NB4 (cell line): ENCODE measurements at regions not wholly inside any gene's neighbourhood (a gene's known extent, or its start where the extent isn't known, plus 50 kb on each side); places are given as distances from the start of the nearest gene placed in this dataset.

Experiments used
- DNase-seq: peaks from one replicate; pipeline ENCODE4 v3.0.0; 2010; ENCODE audit warnings: low read depth
- H3K4me3 ChIP-seq: one replicate; pipeline ENCODE4 v1.5.1; 2011; ENCODE audit warnings: mild to moderate bottlenecking, low read depth, low read length, moderate library complexity
- CTCF ChIP-seq: IDR thresholded peaks from one replicate; pipeline ENCODE4 v1.5.1; 2012; ENCODE audit warnings: low read depth, low read length
- MAX ChIP-seq: IDR thresholded peaks from 2 replicates; pipeline ENCODE4 v1.6.1; 2011; ENCODE audit warnings: low read depth, low read length
- MYC ChIP-seq: IDR thresholded peaks from 2 replicates; pipeline ENCODE4 v1.6.1; 2011; ENCODE audit warnings: low read depth, low read length
- POLR2A ChIP-seq: IDR thresholded peaks from 2 replicates; pipeline ENCODE4 v1.6.1; 2011; ENCODE audit warnings: mild to moderate bottlenecking; ENCODE audit not compliant: insufficient read length; ENCODE audit errors: extremely low read depth

- H3K4me3 ChIP-seq: no peak overlapping the region
- TF ChIP-seq MYC (no peak), POLR2A (no peak), MAX (no peak), CTCF (no peak)
- DNase-seq: no peak
Observed at GRCh38 chr12:67390273-67390672, 121.1 kb downstream of the CAND1 start.

- no peak for TF ChIP-seq MYC
- no peak for TF ChIP-seq CTCF
- TF ChIP-seq POLR2A: no peak
- no peak for TF ChIP-seq MAX
- no peak for DNase-seq
- H3K4me3 ChIP-seq: no peak overlapping the region
Observed at GRCh38 chr12:67391034-67391433, 121.9 kb downstream of the CAND1 start.

GRCh38 chr12:67391656-67392055, 122.5 kb downstream of the CAND1 start:
- no peak overlapping the region for H3K4me3 ChIP-seq
- no peak for TF ChIP-seq MYC
- TF ChIP-seq CTCF: no peak
- TF ChIP-seq POLR2A: no peak
- DNase-seq: no peak

GRCh38 chr12:67394550-67394949, 125.4 kb downstream of the CAND1 start:
- no peak overlapping the region for H3K4me3 ChIP-seq
- TF ChIP-seq POLR2A (no peak), MAX (no peak), CTCF (no peak), MYC (no peak)
- DNase-seq: no peak

GRCh38 chr12:67400742-67401141, 131.6 kb downstream of the CAND1 start:
- DNase-seq: no peak
- H3K4me3 ChIP-seq: no peak overlapping the region
- TF ChIP-seq POLR2A (no peak), CTCF (no peak), MAX (no peak), MYC (no peak)

- H3K4me3 ChIP-seq: no peak overlapping the region
- no peak for TF ChIP-seq CTCF
- no peak for TF ChIP-seq MYC
- no peak for TF ChIP-seq MAX
- no peak for TF ChIP-seq POLR2A
- no peak for DNase-seq
Observed at GRCh38 chr12:67410246-67410645, 141.1 kb downstream of the CAND1 start.
